OCI-LY7 (cell line): ENCODE measurements at regions not wholly inside any gene's neighbourhood (a gene's known extent, or its start where the extent isn't known, plus 50 kb on each side); places are given as distances from the start of the nearest gene placed in this dataset.

ENCODE experiments used
- EZH2phosphoT487 ChIP-seq: fragments of 200-600 bp; sonication (generic); IDR thresholded peaks from 2 replicates; pipeline ENCODE4 v1.6.1; 2018; ENCODE audit warnings: low read depth, borderline replicate concordance, mild to moderate bottlenecking, mixed run types, antibody characterized with exemption, low read length, moderate library complexity, mixed read lengths
- TF ChIP-seq, protein P1 (sequence below): fragments of 200-600 bp; sonication (generic); conservative IDR thresholded peaks from 2 replicates; pipeline ENCODE4 v1.5.1; 2014; ENCODE audit warnings: mild to moderate bottlenecking, antibody characterized with exemption, low read length, moderate library complexity, mixed read lengths

DNA sequence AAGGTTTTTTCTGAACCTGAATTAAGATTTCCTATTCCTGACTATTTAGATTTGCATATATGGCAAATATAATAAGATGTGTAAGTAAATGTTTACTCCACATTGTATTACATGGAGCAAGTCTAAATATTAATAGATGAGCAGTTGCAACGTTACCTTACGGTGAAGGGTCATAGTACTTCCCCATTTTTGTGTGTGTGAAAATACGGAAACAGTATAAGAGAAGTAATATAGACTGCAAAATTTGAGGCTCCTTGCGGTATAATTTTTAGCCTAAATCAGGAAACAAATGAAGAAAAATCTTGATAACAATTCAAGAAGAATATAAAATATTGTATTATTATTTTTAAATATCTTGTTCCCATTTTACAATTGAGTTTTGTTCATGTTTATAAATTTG, 434.2 kb downstream of the GRB14 start:
- TF ChIP-seq, protein P1, sequence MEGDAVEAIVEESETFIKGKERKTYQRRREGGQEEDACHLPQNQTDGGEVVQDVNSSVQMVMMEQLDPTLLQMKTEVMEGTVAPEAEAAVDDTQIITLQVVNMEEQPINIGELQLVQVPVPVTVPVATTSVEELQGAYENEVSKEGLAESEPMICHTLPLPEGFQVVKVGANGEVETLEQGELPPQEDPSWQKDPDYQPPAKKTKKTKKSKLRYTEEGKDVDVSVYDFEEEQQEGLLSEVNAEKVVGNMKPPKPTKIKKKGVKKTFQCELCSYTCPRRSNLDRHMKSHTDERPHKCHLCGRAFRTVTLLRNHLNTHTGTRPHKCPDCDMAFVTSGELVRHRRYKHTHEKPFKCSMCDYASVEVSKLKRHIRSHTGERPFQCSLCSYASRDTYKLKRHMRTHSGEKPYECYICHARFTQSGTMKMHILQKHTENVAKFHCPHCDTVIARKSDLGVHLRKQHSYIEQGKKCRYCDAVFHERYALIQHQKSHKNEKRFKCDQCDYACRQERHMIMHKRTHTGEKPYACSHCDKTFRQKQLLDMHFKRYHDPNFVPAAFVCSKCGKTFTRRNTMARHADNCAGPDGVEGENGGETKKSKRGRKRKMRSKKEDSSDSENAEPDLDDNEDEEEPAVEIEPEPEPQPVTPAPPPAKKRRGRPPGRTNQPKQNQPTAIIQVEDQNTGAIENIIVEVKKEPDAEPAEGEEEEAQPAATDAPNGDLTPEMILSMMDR = no peak
- no peak for TF ChIP-seq EZH2phosphoT487
